Activated naive CD4-positive, alpha-beta T cell treated with anti-CD3 and anti-CD28 coated beads, Interleukin-2, amount 10 ng/mL, durations not matched to agents 7 days and 5 days (primary cell): ENCODE measurements at regions not wholly inside any gene's neighbourhood (a gene's known extent, or its start where the extent isn't known, plus 50 kb on each side); places are given as distances from the start of the nearest gene placed in this dataset.

Source experiments
- CTCF ChIA-PET: fragments of 350-600 bp; sonication (Branson Sonifier 250); formaldehyde crosslinking; loops from one replicate; lab custom pipeline; 2021; ENCODE audit warnings: antibody characterized with exemption; lab: Charles Lee
- DNase-seq: peaks from one replicate; pipeline ENCODE4 v3.0.0-alpha.2; 2020
- H3K27ac Mint-ChIP-seq: one replicate; pipeline ENCODE4 v1.8.0; 2021; ENCODE audit warnings: mild to moderate bottlenecking, moderate library complexity, mixed read lengths
- H3K27me3 Mint-ChIP-seq: one replicate; pipeline ENCODE4 v1.8.0; 2021; ENCODE audit warnings: mild to moderate bottlenecking, mixed read lengths
- H3K36me3 Mint-ChIP-seq: one replicate; pipeline ENCODE4 v1.8.0; 2021; ENCODE audit warnings: mixed read lengths
- H3K4me1 Mint-ChIP-seq: one replicate; pipeline ENCODE4 v1.8.0; 2021; ENCODE audit warnings: mixed read lengths
- H3K4me3 Mint-ChIP-seq: one replicate; pipeline ENCODE4 v1.8.0; 2021; ENCODE audit warnings: mild to moderate bottlenecking, moderate library complexity, mixed read lengths
- H3K9me3 Mint-ChIP-seq: one replicate; pipeline ENCODE4 v1.8.0; 2021; ENCODE audit warnings: mixed read lengths

- Mint-ChIP-seq H3K36me3 (no peaks in the 10 kb centered on the region), H3K4me3 (no peak overlapping the region), H3K4me1 (no peaks in the 10 kb centered on the region), H3K27ac (no peak overlapping the region), H3K27me3 (no peaks in the 10 kb centered on the region), H3K9me3 (no peaks in the 10 kb centered on the region)
- DNase-seq = no peak
- CTCF ChIA-PET = no interaction called here
Observed at GRCh38 chr3:194844046-194844445, 158.4 kb downstream of the FAM43A start.

DNA sequence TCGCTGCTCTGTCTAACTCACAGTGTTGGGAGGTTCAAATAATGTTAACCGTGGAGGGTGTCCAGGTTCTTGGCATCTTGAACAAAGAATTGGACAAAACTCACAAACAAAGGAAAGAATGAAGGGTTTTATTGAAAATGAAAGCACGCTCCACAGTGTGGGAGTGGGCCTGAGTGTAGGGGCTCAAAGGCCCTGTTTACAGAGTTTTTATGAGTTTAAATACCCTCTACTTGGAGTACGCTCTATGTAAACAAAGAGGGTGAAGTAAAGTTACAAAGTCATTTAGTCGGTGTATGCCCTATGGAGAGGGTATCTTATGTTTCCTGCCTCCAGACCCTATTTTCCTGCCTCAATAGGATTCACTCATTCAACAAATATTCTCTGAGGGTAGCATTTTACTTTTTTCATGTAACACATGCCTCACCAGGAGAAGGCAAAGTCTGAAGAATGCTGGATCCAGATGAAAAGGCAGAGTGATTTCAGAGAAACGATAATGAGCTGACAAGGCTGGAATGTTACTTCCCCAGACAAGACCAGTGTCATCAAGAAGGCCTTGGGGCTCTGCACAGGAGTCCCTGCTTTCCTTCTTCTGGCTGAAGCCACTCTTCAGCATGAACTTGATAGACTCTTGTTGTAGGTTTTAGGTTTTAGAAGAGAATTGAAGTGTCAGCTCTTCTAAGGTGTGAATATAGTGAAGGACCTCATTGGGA lies 163.6 kb downstream of the FAM43A start:
- H3K27ac Mint-ChIP-seq = no peak overlapping the region
- H3K4me3 Mint-ChIP-seq = no peak overlapping the region
- H3K36me3 Mint-ChIP-seq = no peaks in the 10 kb centered on the region
- DNase-seq = no peak
- CTCF ChIA-PET = no interaction called here
- H3K4me1 Mint-ChIP-seq = no peaks in the 10 kb centered on the region
- H3K27me3 Mint-ChIP-seq = peaks cover 8% of the 10 kb centered on the region
- no peaks in the 10 kb centered on the region for H3K9me3 Mint-ChIP-seq

GRCh38 chr3:194851254-194851653 lies 165.6 kb downstream of the FAM43A start:
- H3K27me3 Mint-ChIP-seq = peaks cover 8% of the 10 kb centered on the region
- no peaks in the 10 kb centered on the region for H3K36me3 Mint-ChIP-seq
- H3K4me1 Mint-ChIP-seq = no peaks in the 10 kb centered on the region
- no peak for DNase-seq
- no peak overlapping the region for H3K27ac Mint-ChIP-seq
- no peaks in the 10 kb centered on the region for H3K9me3 Mint-ChIP-seq
- no peak overlapping the region for H3K4me3 Mint-ChIP-seq
- CTCF ChIA-PET = no interaction called here

- no peaks in the 10 kb centered on the region for H3K9me3 Mint-ChIP-seq
- CTCF ChIA-PET = no interaction called here
Observed at GRCh38 chr3:194851941-194852340, 166.3 kb downstream of the FAM43A start.

GRCh38 chr3:194852345-194852744 lies 166.7 kb downstream of the FAM43A start:
- H3K36me3 Mint-ChIP-seq = no peaks in the 10 kb centered on the region
- H3K27ac Mint-ChIP-seq = no peak overlapping the region
- no peak overlapping the region for H3K4me3 Mint-ChIP-seq
- no peak for DNase-seq
- no peaks in the 10 kb centered on the region for H3K9me3 Mint-ChIP-seq
- no peaks in the 10 kb centered on the region for H3K4me1 Mint-ChIP-seq
- CTCF ChIA-PET = no interaction called here
- H3K27me3 Mint-ChIP-seq = peaks cover 11% of the 10 kb centered on the region

More at GRCh38 chr3:194851941-194852340, 166.3 kb downstream of the FAM43A start:
- no peak overlapping the region for H3K4me3 Mint-ChIP-seq
- no peak overlapping the region for H3K27ac Mint-ChIP-seq
- no peaks in the 10 kb centered on the region for H3K36me3 Mint-ChIP-seq
- no peak for DNase-seq
- peaks cover 8% of the 10 kb centered on the region for H3K27me3 Mint-ChIP-seq
- H3K4me1 Mint-ChIP-seq = no peaks in the 10 kb centered on the region

GRCh38 chr3:194852831-194853508 lies 167.3 kb downstream of the FAM43A start:
- CTCF ChIA-PET = no interaction called here
- Mint-ChIP-seq H3K4me3 (no peak overlapping the region), H3K4me1 (no peaks in the 10 kb centered on the region), H3K9me3 (no peaks in the 10 kb centered on the region), H3K36me3 (no peaks in the 10 kb centered on the region), H3K27ac (no peak overlapping the region), H3K27me3 (peaks cover 11% of the 10 kb centered on the region)
- DNase-seq = no peak

DNA sequence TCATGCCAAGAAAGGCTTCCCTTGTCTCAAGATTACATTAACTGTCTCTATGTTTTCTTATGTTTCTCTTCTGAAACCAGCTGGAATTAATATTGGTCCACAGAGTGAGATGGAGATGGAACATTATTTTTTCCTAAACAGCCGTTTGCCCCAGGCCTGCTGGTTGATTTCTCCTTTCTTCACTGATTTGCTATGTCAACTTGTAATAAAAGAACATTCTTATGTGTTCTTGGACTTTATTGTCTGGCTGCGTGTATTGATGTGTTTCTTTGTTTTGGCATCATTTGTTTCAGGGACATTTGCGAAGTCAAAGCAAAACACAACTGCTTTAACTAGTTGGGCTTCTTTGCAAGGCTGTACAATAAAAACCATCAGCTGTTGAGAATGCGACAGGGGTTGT lies 168.5 kb downstream of the FAM43A start:
- no peaks in the 10 kb centered on the region for H3K36me3 Mint-ChIP-seq
- H3K27ac Mint-ChIP-seq = no peak overlapping the region
- peaks cover 11% of the 10 kb centered on the region for H3K27me3 Mint-ChIP-seq
- H3K4me1 Mint-ChIP-seq = no peaks in the 10 kb centered on the region
- CTCF ChIA-PET = no interaction called here
- DNase-seq = no peak
- no peak overlapping the region for H3K4me3 Mint-ChIP-seq
- H3K9me3 Mint-ChIP-seq = no peaks in the 10 kb centered on the region

DNA sequence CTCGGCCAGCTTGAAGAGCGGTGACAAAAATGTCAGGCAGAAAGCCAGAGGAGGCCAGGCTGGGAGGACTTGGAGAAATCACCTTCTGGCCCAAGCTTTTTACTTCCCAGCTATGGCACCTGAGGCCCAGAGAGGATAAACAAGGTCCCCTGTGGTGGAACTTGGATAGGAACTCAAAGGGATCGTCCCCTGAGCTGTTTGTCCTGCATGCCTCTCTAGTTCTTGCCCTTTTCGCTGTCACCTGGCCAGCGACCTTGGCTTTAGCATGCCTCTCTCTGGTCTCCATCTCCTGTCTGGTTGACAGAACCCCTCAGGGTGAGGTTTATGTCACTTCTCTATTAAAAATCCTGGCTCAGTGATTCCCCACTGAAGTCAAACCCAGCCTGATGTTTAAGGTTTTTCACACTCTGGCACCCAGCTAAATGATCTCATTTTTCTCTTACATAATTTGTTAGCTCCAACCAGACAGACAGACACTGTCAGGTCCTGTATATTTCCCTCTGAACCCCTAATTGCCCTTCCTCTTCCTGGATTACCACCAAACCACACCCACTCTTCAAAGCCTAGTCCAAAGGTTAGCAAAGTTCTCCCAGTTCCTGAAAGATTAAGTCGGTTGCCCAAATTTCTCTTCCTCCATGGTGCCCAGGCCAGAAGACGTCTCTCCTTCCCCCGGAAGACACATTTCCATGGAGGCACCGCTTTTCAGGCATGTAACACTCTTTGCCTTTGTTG lies 169.1 kb downstream of the FAM43A start:
- DNase-seq = no peak
- Mint-ChIP-seq H3K9me3 (no peaks in the 10 kb centered on the region), H3K27ac (no peak overlapping the region), H3K4me3 (no peak overlapping the region), H3K36me3 (no peaks in the 10 kb centered on the region), H3K4me1 (no peaks in the 10 kb centered on the region), H3K27me3 (peaks cover 11% of the 10 kb centered on the region)
- CTCF ChIA-PET = no interaction called here

DNA sequence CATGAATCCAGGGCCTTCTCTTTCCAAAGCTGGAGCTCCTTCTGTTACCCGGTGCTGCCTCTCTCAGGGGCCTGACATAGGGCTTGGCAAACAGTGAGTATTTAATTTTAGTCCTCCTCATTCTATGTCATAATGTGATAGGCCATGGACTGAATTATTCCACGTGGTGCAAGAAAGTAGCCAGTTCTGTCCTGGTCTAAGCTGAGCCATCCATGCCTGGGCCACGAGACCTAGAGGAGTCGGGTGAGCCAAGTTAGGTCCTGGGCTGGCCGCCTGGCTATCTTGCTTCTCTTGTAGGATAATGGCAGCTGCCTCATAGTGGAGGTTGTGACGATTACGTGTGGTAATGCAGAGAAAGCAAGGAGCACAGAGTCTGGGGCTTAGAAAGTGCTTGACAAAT lies 170.6 kb downstream of the FAM43A start:
- Mint-ChIP-seq H3K27me3 (peaks cover 11% of the 10 kb centered on the region), H3K36me3 (no peaks in the 10 kb centered on the region), H3K4me1 (no peaks in the 10 kb centered on the region), H3K27ac (no peak overlapping the region), H3K9me3 (no peaks in the 10 kb centered on the region), H3K4me3 (no peak overlapping the region)
- no peak for DNase-seq
- CTCF ChIA-PET = interaction anchor here (0.8 kb wide), 1 partner anchor 16 kb away, joined by 3 read pairs; no protein-coding TSS in a partner anchor

- no peak for DNase-seq
- H3K27me3 Mint-ChIP-seq = peaks cover 13% of the 10 kb centered on the region
- CTCF ChIA-PET = no interaction called here
- no peak overlapping the region for H3K4me3 Mint-ChIP-seq
- H3K4me1 Mint-ChIP-seq = no peaks in the 10 kb centered on the region
- no peak overlapping the region for H3K27ac Mint-ChIP-seq
- H3K36me3 Mint-ChIP-seq = no peaks in the 10 kb centered on the region
- H3K9me3 Mint-ChIP-seq = no peaks in the 10 kb centered on the region
Observed at GRCh38 chr3:194857469-194858113, 171.9 kb downstream of the FAM43A start.

- Mint-ChIP-seq H3K27me3 (peaks cover 13% of the 10 kb centered on the region), H3K9me3 (no peaks in the 10 kb centered on the region), H3K27ac (no peak overlapping the region), H3K36me3 (no peaks in the 10 kb centered on the region), H3K4me3 (no peak overlapping the region), H3K4me1 (no peaks in the 10 kb centered on the region)
- CTCF ChIA-PET = no interaction called here
- no peak for DNase-seq
Observed at GRCh38 chr3:194858382-194858781, 172.7 kb downstream of the FAM43A start.

- H3K9me3 Mint-ChIP-seq = no peaks in the 10 kb centered on the region
- CTCF ChIA-PET = no interaction called here
- H3K27ac Mint-ChIP-seq = no peak overlapping the region
- no peaks in the 10 kb centered on the region for H3K4me1 Mint-ChIP-seq
- peaks cover 23% of the 10 kb centered on the region for H3K27me3 Mint-ChIP-seq
- no peak for DNase-seq
- no peak overlapping the region for H3K4me3 Mint-ChIP-seq
- no peaks in the 10 kb centered on the region for H3K36me3 Mint-ChIP-seq
Observed at GRCh38 chr3:194860725-194861124, 175.0 kb downstream of the FAM43A start.

GRCh38 chr3:194861375-194861774 lies 175.7 kb downstream of the FAM43A start:
- Mint-ChIP-seq H3K4me1 (no peaks in the 10 kb centered on the region), H3K4me3 (no peak overlapping the region), H3K27me3 (peaks cover 23% of the 10 kb centered on the region), H3K36me3 (no peaks in the 10 kb centered on the region), H3K9me3 (no peaks in the 10 kb centered on the region), H3K27ac (no peak overlapping the region)
- DNase-seq = no peak
- CTCF ChIA-PET = no interaction called here

DNA sequence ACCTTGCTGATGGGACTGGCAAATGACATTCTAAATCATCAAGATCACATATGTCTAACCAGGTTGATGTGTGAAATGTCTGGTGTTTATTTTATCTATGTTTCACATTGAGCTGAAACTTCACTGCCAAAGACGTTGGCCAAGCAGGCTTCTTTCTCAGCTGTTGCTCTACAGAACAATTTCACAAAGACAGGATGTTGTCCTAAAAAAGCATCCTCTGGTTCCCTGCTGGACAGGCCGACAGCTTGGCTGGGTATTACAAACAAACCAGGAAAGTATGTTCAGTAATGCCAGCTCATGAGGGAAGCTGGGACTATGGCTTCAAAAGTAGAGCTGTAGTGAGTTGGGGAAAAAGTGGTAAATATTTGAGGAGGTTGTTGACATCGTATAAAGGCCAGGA lies 179.4 kb downstream of the FAM43A start:
- Mint-ChIP-seq H3K27ac (no peak overlapping the region), H3K4me1 (no peaks in the 10 kb centered on the region), H3K4me3 (no peak overlapping the region), H3K9me3 (no peaks in the 10 kb centered on the region), H3K27me3 (peaks cover 33% of the 10 kb centered on the region), H3K36me3 (no peaks in the 10 kb centered on the region)
- no peak for DNase-seq
- CTCF ChIA-PET = no interaction called here
